ENCODE measurements at regions not wholly inside any gene's neighbourhood (a gene's known extent, or its start where the extent isn't known, plus 50 kb on each side); places are given as distances from the start of the nearest gene placed in this dataset.

- H3K4me1 ChIP-seq (ENCODE audit: control insufficient read depth, insufficient read depth, low read depth, low read length) = no peaks in the 10 kb centered on the region
- H3K27me3 ChIP-seq (ENCODE audit: control insufficient read depth in 1 of 2, insufficient read depth in 1 of 2, low read length in 2 of 2) = no peaks in the 10 kb centered on the region
- H3K18ac ChIP-seq (ENCODE audit: low read depth in 1 of 2, low read length in 2 of 2) = no peak overlapping the region
- no peak overlapping the region for H2BK120ac ChIP-seq (ENCODE audit: low read depth, low read length)
- H3K4me3 ChIP-seq (ENCODE audit: insufficient read depth in 1 of 2, low read depth in 1 of 2, low read length in 2 of 2) = no peak overlapping the region
- H3K4me2 ChIP-seq (ENCODE audit: low read length, poor library complexity, severe bottlenecking) = no peak overlapping the region
- no peaks in the 10 kb centered on the region for H3K36me3 ChIP-seq (ENCODE audit: control insufficient read depth in 1 of 2, insufficient read depth in 2 of 2, low read depth in 1 of 2, low read length in 2 of 2)
- H3K79me1 ChIP-seq (replicated peaks; ENCODE audit: low read length, poor library complexity, severe bottlenecking) = no peaks in the 10 kb centered on the region
- WGBS = 82% methylated on average over 4 of the region's 4 CpGs
- no peak overlapping the region for H2BK5ac ChIP-seq (ENCODE audit: low read depth, low read length, poor library complexity, severe bottlenecking)
- H3K9ac ChIP-seq (ENCODE audit: low read length) = no peak overlapping the region
- no peak overlapping the region for H2AFZ ChIP-seq (ENCODE audit: low read depth, low read length)
- no peak for DNase-seq
- no peak overlapping the region for H3K4ac ChIP-seq (ENCODE audit: low read depth in 1 of 2, low read length in 2 of 2)
- no peak overlapping the region for H4K8ac ChIP-seq (ENCODE audit: low read length)
- H3K9me3 ChIP-seq (ENCODE audit: control insufficient read depth, low read length) = no peaks in the 10 kb centered on the region
- no peak overlapping the region for H2BK15ac ChIP-seq (ENCODE audit: low read depth, poor library complexity, severe bottlenecking)
- no peak overlapping the region for H2BK12ac ChIP-seq (ENCODE audit: low read length in 2 of 2)
- H3K23ac ChIP-seq (ENCODE audit: low read length in 2 of 2) = no peak overlapping the region
- no peak overlapping the region for H4K91ac ChIP-seq (ENCODE audit: low read length)
- H3K14ac ChIP-seq (ENCODE audit: low read length in 2 of 2) = no peak overlapping the region
- no peak overlapping the region for H3K27ac ChIP-seq (ENCODE audit: low read length, poor library complexity, severe bottlenecking)
- H2AK5ac ChIP-seq (ENCODE audit: low read length, severe bottlenecking) = no peak overlapping the region
These were observed 430.7 kb downstream of the HS3ST3B1 start for GRCh38 chr17:14731591-14731990.

DNA sequence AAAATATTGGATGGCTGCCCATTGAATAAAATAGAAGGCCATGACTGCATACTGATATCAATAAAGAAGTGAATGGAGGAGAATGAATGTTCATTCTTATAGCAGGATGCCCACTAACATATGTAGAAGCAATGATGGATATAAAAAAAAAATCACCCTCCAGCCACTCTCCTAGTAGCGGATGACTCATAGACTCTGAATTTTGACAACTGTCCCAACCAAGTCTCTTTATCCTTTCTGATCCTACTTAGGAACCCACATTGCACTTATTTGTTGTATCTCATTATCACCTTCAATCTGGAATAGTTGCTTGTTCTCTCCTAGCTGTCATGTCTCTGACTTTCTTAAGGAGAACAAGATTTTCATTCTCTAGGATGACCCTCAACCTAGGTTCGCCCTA, 429.9 kb downstream of the HS3ST3B1 start:
- Histone ChIP-seq H3K14ac (ENCODE audit: low read length in 2 of 2) (no peak overlapping the region), H2BK15ac (ENCODE audit: low read depth, poor library complexity, severe bottlenecking) (no peak overlapping the region), H3K4me3 (ENCODE audit: insufficient read depth in 1 of 2, low read depth in 1 of 2, low read length in 2 of 2) (no peak overlapping the region), H3K27ac (ENCODE audit: low read length, poor library complexity, severe bottlenecking) (no peak overlapping the region), H3K4me2 (ENCODE audit: low read length, poor library complexity, severe bottlenecking) (no peak overlapping the region), H3K4me1 (ENCODE audit: control insufficient read depth, insufficient read depth, low read depth, low read length) (no peaks in the 10 kb centered on the region), H2AFZ (ENCODE audit: low read depth, low read length) (no peak overlapping the region), H3K9ac (ENCODE audit: low read length) (no peak overlapping the region), H3K4ac (ENCODE audit: low read depth in 1 of 2, low read length in 2 of 2) (no peak overlapping the region), H3K36me3 (ENCODE audit: control insufficient read depth in 1 of 2, insufficient read depth in 2 of 2, low read depth in 1 of 2, low read length in 2 of 2) (no peaks in the 10 kb centered on the region), H3K9me3 (ENCODE audit: control insufficient read depth, low read length) (no peaks in the 10 kb centered on the region), H2BK12ac (ENCODE audit: low read length in 2 of 2) (no peak overlapping the region), H3K27me3 (ENCODE audit: control insufficient read depth in 1 of 2, insufficient read depth in 1 of 2, low read length in 2 of 2) (no peaks in the 10 kb centered on the region), H2BK5ac (ENCODE audit: low read depth, low read length, poor library complexity, severe bottlenecking) (no peak overlapping the region), H2AK5ac (ENCODE audit: low read length, severe bottlenecking) (no peak overlapping the region), H4K91ac (ENCODE audit: low read length) (no peak overlapping the region), H3K79me1 (replicated peaks; ENCODE audit: low read length, poor library complexity, severe bottlenecking) (no peaks in the 10 kb centered on the region), H2BK120ac (ENCODE audit: low read depth, low read length) (no peak overlapping the region), H3K23ac (ENCODE audit: low read length in 2 of 2) (no peak overlapping the region), H3K18ac (ENCODE audit: low read depth in 1 of 2, low read length in 2 of 2) (no peak overlapping the region), H4K8ac (ENCODE audit: low read length) (no peak overlapping the region)
- 94% methylated on average over 2 of the region's 2 CpGs for WGBS
- no peak for DNase-seq

DNA sequence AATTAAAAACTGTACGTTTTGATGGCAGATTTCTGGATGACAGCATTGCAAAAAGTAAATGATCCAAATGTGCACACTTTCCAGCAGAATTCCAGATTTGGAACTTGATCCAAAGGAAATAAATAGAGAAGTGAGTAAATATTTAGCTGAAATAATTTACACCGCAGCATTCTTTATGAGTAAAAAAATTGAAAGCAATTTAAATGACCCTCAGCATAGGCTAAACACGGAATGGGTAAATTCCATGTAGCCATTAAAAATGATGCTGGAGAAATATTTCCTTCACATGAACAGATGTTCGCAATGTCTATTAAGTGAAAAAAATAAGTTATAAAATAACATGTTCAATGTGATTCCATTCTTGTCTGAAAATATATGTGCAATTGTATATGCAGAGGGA, 424.8 kb downstream of the HS3ST3B1 start:
- Histone ChIP-seq H3K18ac (ENCODE audit: low read depth in 1 of 2, low read length in 2 of 2) (no peak overlapping the region), H3K36me3 (ENCODE audit: control insufficient read depth in 1 of 2, insufficient read depth in 2 of 2, low read depth in 1 of 2, low read length in 2 of 2) (no peaks in the 10 kb centered on the region), H3K4me1 (ENCODE audit: control insufficient read depth, insufficient read depth, low read depth, low read length) (no peaks in the 10 kb centered on the region), H3K27me3 (ENCODE audit: control insufficient read depth in 1 of 2, insufficient read depth in 1 of 2, low read length in 2 of 2) (no peaks in the 10 kb centered on the region), H3K4me3 (ENCODE audit: insufficient read depth in 1 of 2, low read depth in 1 of 2, low read length in 2 of 2) (no peak overlapping the region), H3K4me2 (ENCODE audit: low read length, poor library complexity, severe bottlenecking) (no peak overlapping the region), H2AK5ac (ENCODE audit: low read length, severe bottlenecking) (no peak overlapping the region), H3K79me1 (replicated peaks; ENCODE audit: low read length, poor library complexity, severe bottlenecking) (no peaks in the 10 kb centered on the region), H2BK15ac (ENCODE audit: low read depth, poor library complexity, severe bottlenecking) (no peak overlapping the region), H3K9ac (ENCODE audit: low read length) (no peak overlapping the region), H3K27ac (ENCODE audit: low read length, poor library complexity, severe bottlenecking) (no peak overlapping the region), H4K91ac (ENCODE audit: low read length) (no peak overlapping the region), H2BK12ac (ENCODE audit: low read length in 2 of 2) (no peak overlapping the region), H3K9me3 (ENCODE audit: control insufficient read depth, low read length) (peaks cover 6% of the 10 kb centered on the region), H3K4ac (ENCODE audit: low read depth in 1 of 2, low read length in 2 of 2) (no peak overlapping the region), H3K23ac (ENCODE audit: low read length in 2 of 2) (no peak overlapping the region), H3K14ac (ENCODE audit: low read length in 2 of 2) (no peak overlapping the region), H4K8ac (ENCODE audit: low read length) (no peak overlapping the region), H2BK5ac (ENCODE audit: low read depth, low read length, poor library complexity, severe bottlenecking) (no peak overlapping the region), H2BK120ac (ENCODE audit: low read depth, low read length) (no peak overlapping the region), H2AFZ (ENCODE audit: low read depth, low read length) (no peak overlapping the region)
- DNase-seq = no peak
- WGBS = 87% methylated on average over 3 of the region's 4 CpGs

DNA sequence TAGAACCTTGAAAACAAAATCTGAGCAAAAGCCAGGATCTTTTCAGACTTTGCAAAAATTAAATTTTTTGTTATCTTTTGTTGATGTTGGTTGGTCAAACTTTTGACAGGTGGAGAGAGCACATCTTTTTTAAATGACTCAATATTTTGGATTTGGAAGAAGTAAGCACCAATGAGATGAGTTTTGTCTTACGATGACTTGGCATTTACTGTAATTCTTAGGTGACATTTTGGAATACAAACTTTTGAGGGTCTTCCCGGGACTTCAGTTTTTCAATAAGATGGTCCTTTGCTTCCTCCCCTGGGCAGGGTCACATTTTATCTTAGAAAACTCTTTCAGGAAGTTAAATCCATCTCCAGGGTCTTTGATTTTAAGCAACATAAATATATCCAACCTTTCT, 423.9 kb downstream of the HS3ST3B1 start:
- no peak for DNase-seq
- H4K8ac ChIP-seq (ENCODE audit: low read length) = no peak overlapping the region
- H3K4me3 ChIP-seq (ENCODE audit: insufficient read depth in 1 of 2, low read depth in 1 of 2, low read length in 2 of 2) = no peak overlapping the region
- H3K36me3 ChIP-seq (ENCODE audit: control insufficient read depth in 1 of 2, insufficient read depth in 2 of 2, low read depth in 1 of 2, low read length in 2 of 2) = no peaks in the 10 kb centered on the region
- H3K27ac ChIP-seq (ENCODE audit: low read length, poor library complexity, severe bottlenecking) = no peak overlapping the region
- no peak overlapping the region for H3K4me2 ChIP-seq (ENCODE audit: low read length, poor library complexity, severe bottlenecking)
- H3K4me1 ChIP-seq (ENCODE audit: control insufficient read depth, insufficient read depth, low read depth, low read length) = no peaks in the 10 kb centered on the region
- no peak overlapping the region for H4K91ac ChIP-seq (ENCODE audit: low read length)
- no peak overlapping the region for H2AK5ac ChIP-seq (ENCODE audit: low read length, severe bottlenecking)
- no peak overlapping the region for H2BK12ac ChIP-seq (ENCODE audit: low read length in 2 of 2)
- no peak overlapping the region for H2AFZ ChIP-seq (ENCODE audit: low read depth, low read length)
- H2BK120ac ChIP-seq (ENCODE audit: low read depth, low read length) = no peak overlapping the region
- peaks cover 6% of the 10 kb centered on the region for H3K9me3 ChIP-seq (ENCODE audit: control insufficient read depth, low read length)
- H2BK15ac ChIP-seq (ENCODE audit: low read depth, poor library complexity, severe bottlenecking) = no peak overlapping the region
- H3K18ac ChIP-seq (ENCODE audit: low read depth in 1 of 2, low read length in 2 of 2) = no peak overlapping the region
- H3K23ac ChIP-seq (ENCODE audit: low read length in 2 of 2) = no peak overlapping the region
- no peak overlapping the region for H3K9ac ChIP-seq (ENCODE audit: low read length)
- no peak overlapping the region for H3K4ac ChIP-seq (ENCODE audit: low read depth in 1 of 2, low read length in 2 of 2)
- no peak overlapping the region for H3K14ac ChIP-seq (ENCODE audit: low read length in 2 of 2)
- H2BK5ac ChIP-seq (ENCODE audit: low read depth, low read length, poor library complexity, severe bottlenecking) = no peak overlapping the region
- no peaks in the 10 kb centered on the region for H3K79me1 ChIP-seq (replicated peaks; ENCODE audit: low read length, poor library complexity, severe bottlenecking)
- 95% methylated on average over 2 of the region's 2 CpGs for WGBS
- H3K27me3 ChIP-seq (ENCODE audit: control insufficient read depth in 1 of 2, insufficient read depth in 1 of 2, low read length in 2 of 2) = no peaks in the 10 kb centered on the region
